SK-N-SH (cell line): ENCODE measurements at regions not wholly inside any gene's neighbourhood (a gene's known extent, or its start where the extent isn't known, plus 50 kb on each side); places are given as distances from the start of the nearest gene placed in this dataset.

Experiments
- CTCF ChIA-PET: fragments of 300-600, 350-600 bp; formaldehyde crosslinking; extraction: SDS; loops from one replicate; lab custom pipeline; 2021; lab: Yijun Ruan, JAX
- POLR2A ChIA-PET: fragments of 350-600 bp; sonication (Branson Sonifier 250); formaldehyde crosslinking; extraction: SDS; loops from one replicate; lab custom pipeline; 2020; ENCODE audit warnings: antibody characterized with exemption, inconsistent platforms; lab: Yijun Ruan, JAX
- DNase-seq: peaks from one replicate; pipeline ENCODE4 v3.0.0; 2012
- H2AFZ ChIP-seq: fragments of 200-600 bp; sonication (generic); 2 replicates; pipeline ENCODE4 v1.8.1; 2016; ENCODE audit warnings: antibody characterized with exemption, mild to moderate bottlenecking, low read depth
- H3F3A ChIP-seq: fragments of 200-600 bp; sonication (generic); replicated peaks from 2 replicates; pipeline ENCODE3; 2016; ENCODE audit warnings: antibody characterized with exemption, mild to moderate bottlenecking; ENCODE audit not compliant: insufficient read depth
- H3K27ac ChIP-seq, 2 experiments: fragments of 200-500 bp in 1 of 2; fragments of 200-600 bp in 1 of 2; sonication (Bioruptor generic) in 1 of 2; sonication (generic), shearing (Covaris generic) in 1 of 2; 2 replicates each; pipeline versions ENCODE4 v1.5.1 to v1.6.1; 2014 to 2016; ENCODE audit warnings: low read depth in 2 of 2, inconsistent platforms in 1 of 2, low read length in 1 of 2, mild to moderate bottlenecking in 1 of 2, mixed read lengths in 1 of 2
- H3K27me3 ChIP-seq: fragments of 200-600 bp; sonication (generic), shearing (Covaris generic); 2 replicates; pipeline ENCODE4 v1.6.1; 2016; ENCODE audit warnings: mixed run types; ENCODE audit not compliant: insufficient read depth
- H3K36me3 ChIP-seq, 2 experiments: fragments of 200-500 bp in 1 of 2; fragments of 200-600 bp in 1 of 2; sonication (Bioruptor generic) in 1 of 2; sonication (generic) in 1 of 2; replicated peaks in 1 of 2; 2 replicates each; pipeline versions ENCODE3 to v1.5.1; 2014 to 2016; ENCODE audit warnings: low read length in 1 of 2, mild to moderate bottlenecking in 1 of 2; ENCODE audit not compliant: insufficient read depth in 2 of 2, control insufficient read depth in 1 of 2
- H3K4me1 ChIP-seq, 2 experiments: fragments of 200-500 bp in 1 of 2; fragments of 200-600 bp in 1 of 2; sonication (Bioruptor generic) in 1 of 2; sonication (generic), shearing (Covaris generic) in 1 of 2; 2 replicates each; pipeline versions ENCODE4 v1.5.1 to v1.6.1; 2014 to 2016; ENCODE audit warnings: low read depth in 1 of 2, low read length in 1 of 2, mixed run types in 1 of 2; ENCODE audit not compliant: insufficient read depth in 2 of 2, control insufficient read depth in 1 of 2
- H3K4me2 ChIP-seq: fragments of 200-600 bp; sonication (generic), shearing (Covaris generic); 2 replicates; pipeline ENCODE4 v1.6.1; 2017; ENCODE audit warnings: mixed run types
- H3K4me3 ChIP-seq, 2 experiments: fragments of 200-500 bp in 1 of 2; fragments of 200-600 bp in 1 of 2; sonication (Bioruptor generic) in 1 of 2; sonication (generic), shearing (Covaris generic) in 1 of 2; 2 replicates each; pipeline versions ENCODE4 v1.5.1 to v1.8.1; 2014 to 2016; ENCODE audit warnings: low read depth in 2 of 2, inconsistent platforms in 1 of 2, low read length in 1 of 2, mild to moderate bottlenecking in 1 of 2, mixed read lengths in 1 of 2, moderate library complexity in 1 of 2
- H3K79me2 ChIP-seq: fragments of 200-600 bp; sonication (generic); 2 replicates; pipeline ENCODE4 v1.8.1; 2017; ENCODE audit warnings: mild to moderate bottlenecking; ENCODE audit not compliant: insufficient read depth
- H3K9ac ChIP-seq: fragments of 200-600 bp; sonication (generic); 2 replicates; pipeline ENCODE4 v1.6.1; 2017; ENCODE audit warnings: mixed run types
- H3K9me2 ChIP-seq: fragments of 200-600 bp; sonication (generic); 2 replicates; pipeline ENCODE4 v1.6.1; 2017; ENCODE audit warnings: mixed run types
- H3K9me3 ChIP-seq: fragments of 200-600 bp; sonication (generic); 2 replicates; pipeline ENCODE4 v1.6.1; 2017; ENCODE audit warnings: mixed run types, mild to moderate bottlenecking, moderate library complexity
- H4K20me1 ChIP-seq: fragments of 200-600 bp; sonication (generic); 2 replicates; pipeline ENCODE4 v1.6.1; 2017; ENCODE audit warnings: mild to moderate bottlenecking, mixed run types; ENCODE audit not compliant: insufficient read depth
- ELF1 ChIP-seq: IDR thresholded peaks from 2 replicates; pipeline ENCODE4 v1.4.0; 2012
- EP300 ChIP-seq, 2 experiments: IDR thresholded peaks; 2 replicates each; pipeline versions ENCODE4 v1.4.0 to v1.6.1; 2012; ENCODE audit warnings: borderline replicate concordance in 1 of 2, low read depth in 1 of 2, low read length in 1 of 2
- EZH2phosphoT487 ChIP-seq: fragments of 200-600 bp; sonication (generic); IDR thresholded peaks from 2 replicates; pipeline ENCODE4 v1.6.1; 2017; ENCODE audit warnings: low read depth, mixed run types, mild to moderate bottlenecking, antibody characterized with exemption, moderate library complexity, borderline replicate concordance
- FOSL2 ChIP-seq: IDR thresholded peaks from 2 replicates; pipeline ENCODE4 v1.4.0; 2012; ENCODE audit warnings: low read depth, mild to moderate bottlenecking, moderate library complexity, borderline replicate concordance
- FOXM1 ChIP-seq: IDR thresholded peaks from 2 replicates; pipeline ENCODE4 v1.4.0; 2012; ENCODE audit warnings: low read depth, mild to moderate bottlenecking
- GABPA ChIP-seq: IDR thresholded peaks from 2 replicates; pipeline ENCODE4 v1.4.0; 2012; ENCODE audit warnings: low read depth, mild to moderate bottlenecking
- GATA2 ChIP-seq: sonication (generic); formaldehyde crosslinking; IDR thresholded peaks from 2 replicates; pipeline ENCODE4 v1.5.0; 2020; ENCODE audit warnings: mild to moderate bottlenecking, missing genetic modification reagents
- JUND ChIP-seq: IDR thresholded peaks from 2 replicates; pipeline ENCODE4 v1.4.0; 2012
- MEF2A ChIP-seq: IDR thresholded peaks from 2 replicates; pipeline ENCODE4 v1.4.0; 2012; ENCODE audit warnings: low read depth, borderline replicate concordance
- MXI1 ChIP-seq: IDR thresholded peaks from 2 replicates; pipeline ENCODE4 v1.6.1; 2012; ENCODE audit warnings: mild to moderate bottlenecking, low read depth, low read length, improper control_type of control experiment
- NFIC ChIP-seq: IDR thresholded peaks from 2 replicates; pipeline ENCODE4 v1.4.0; 2012; ENCODE audit warnings: borderline replicate concordance
- POLR2AphosphoS5 ChIP-seq: IDR thresholded peaks from 2 replicates; pipeline ENCODE4 v1.6.1; 2012; ENCODE audit warnings: low read depth, low read length
- RXRA ChIP-seq: IDR thresholded peaks from 2 replicates; pipeline ENCODE4 v1.4.0; 2012; ENCODE audit warnings: low read depth, mild to moderate bottlenecking, borderline replicate concordance
- SMC3 ChIP-seq: IDR thresholded peaks from 2 replicates; pipeline ENCODE4 v1.6.1; 2012; ENCODE audit warnings: low read depth, low read length, improper control_type of control experiment
- TCF12 ChIP-seq: IDR thresholded peaks from 2 replicates; pipeline ENCODE4 v1.4.0; 2012
- TEAD4 ChIP-seq: IDR thresholded peaks from 2 replicates; pipeline ENCODE4 v1.4.0; 2012; ENCODE audit warnings: mild to moderate bottlenecking, borderline replicate concordance; ENCODE audit not compliant: insufficient read depth
- WGBS: methylation state at CpG from one replicate; pipeline ENCODE4 v1.1.6; 2017; ENCODE audit warnings: low lambda C conversion rate; 5-methylcytosine and 5-hydroxymethylcytosine counted together
- TF ChIP-seq, protein P1 (sequence below): fragments of 150-350 bp; IDR thresholded peaks from 2 replicates; pipeline ENCODE4 v1.6.1; 2017; ENCODE audit warnings: antibody characterized with exemption, low read length, low read depth, borderline replicate concordance
- TF ChIP-seq, protein P2 (sequence below): IDR thresholded peaks from 2 replicates; pipeline ENCODE4; 2012
- TF ChIP-seq, protein P3 (sequence below): fragments of 200-600 bp; sonication (generic); IDR thresholded peaks from 2 replicates; pipeline ENCODE4 v1.6.1; 2017; ENCODE audit warnings: antibody characterized with exemption, mild to moderate bottlenecking, moderate library complexity
- TF ChIP-seq, protein P4 (sequence below): IDR thresholded peaks from 2 replicates; pipeline ENCODE4 v1.4.0; 2012; ENCODE audit warnings: low read depth, borderline replicate concordance
- TF ChIP-seq, protein P5 (sequence below): IDR thresholded peaks from 2 replicates; pipeline ENCODE4 v1.4.0; 2012; ENCODE audit warnings: low read depth

DNA sequence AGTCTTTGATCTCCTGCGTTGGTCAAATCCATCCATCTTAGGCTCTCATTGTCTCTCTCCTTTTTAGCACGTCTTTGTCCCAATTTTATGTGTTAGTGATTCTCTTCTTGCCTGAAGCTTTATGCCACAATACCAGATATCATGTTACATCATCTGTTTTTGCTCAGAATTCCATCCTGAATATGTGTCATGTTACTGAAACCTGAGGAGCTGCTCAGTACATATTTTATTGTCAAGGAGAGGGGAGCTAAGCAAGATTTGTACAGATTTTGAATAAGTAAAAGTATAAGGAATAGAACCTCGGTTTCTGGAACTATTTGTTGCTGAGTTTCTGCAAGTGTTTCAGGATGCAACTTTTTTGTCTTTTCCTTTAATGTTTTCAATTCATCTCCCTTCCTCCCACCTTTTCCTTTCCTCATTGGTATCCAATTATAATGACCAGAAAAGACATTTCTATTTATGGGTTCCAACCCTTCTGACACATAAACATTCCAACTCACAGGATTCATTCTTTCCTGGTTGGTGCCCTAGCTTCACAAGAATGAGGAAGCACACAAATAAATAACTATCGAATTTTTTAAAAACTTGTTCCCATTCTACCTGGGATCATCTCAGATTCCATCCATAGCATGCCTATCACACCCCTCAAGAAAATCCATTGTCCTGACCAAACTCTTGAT is 291.8 kb downstream of the CRPPA start:
- POLR2A ChIA-PET: no interaction called here
- no peak for DNase-seq
- Histone ChIP-seq H3K9ac (peak overlapping the region; percentile 19; the same call in 1 of the 2 replicates), H3K27me3 (no peaks in the 10 kb centered on the region), H3K9me3 (no peaks in the 10 kb centered on the region), H3K4me1 (peaks cover 2 to 8% of the 10 kb centered on the region in 2 experiments; a peak in 3 of 4 replicates), H3K36me3 (no peaks in the 10 kb centered on the region), H4K20me1 (no peaks in the 10 kb centered on the region), H2AFZ (peak overlapping the region; percentile 63; the same call in 1 of the 2 replicates), H3K9me2 (no peaks in the 10 kb centered on the region), H3K79me2 (no peaks in the 10 kb centered on the region), H3K27ac (peak overlapping the region; percentile 65 to 87), H3K4me2 (peak overlapping the region; percentile 35), H3F3A (peaks cover 18% of the 10 kb centered on the region), H3K4me3 (peak overlapping the region; percentile 7 to 21; a peak in 3 of 4 replicates)
- 3% methylated on average over 4 of the region's 4 CpGs for WGBS
- TF ChIP-seq MXI1 (no peak), JUND (peak; percentile 42; the same call in 1 of the 2 replicates), GATA2 (no peak), FOXM1 (no peak), GABPA (no peak), TCF12 (peak; percentile 98), ELF1 (peak; percentile 86), FOSL2 (peak; percentile 64), MEF2A (peak; percentile 91), POLR2AphosphoS5 (peak; percentile 77), TEAD4 (peak; percentile 74), SMC3 (no peak), NFIC (peak; percentile 42; the same call in 1 of the 2 replicates), EP300 (IDR thresholded peaks at IDR 0.05; ENCODE audit: borderline replicate concordance in 1 of 2, low read depth in 1 of 2, low read length in 1 of 2) (peak; percentile 42 to 83; a peak in 3 of 4 replicates), RXRA (peak; percentile 32; the same call in 1 of the 2 replicates), EZH2phosphoT487 (no peak)
- TF ChIP-seq, protein P1, sequence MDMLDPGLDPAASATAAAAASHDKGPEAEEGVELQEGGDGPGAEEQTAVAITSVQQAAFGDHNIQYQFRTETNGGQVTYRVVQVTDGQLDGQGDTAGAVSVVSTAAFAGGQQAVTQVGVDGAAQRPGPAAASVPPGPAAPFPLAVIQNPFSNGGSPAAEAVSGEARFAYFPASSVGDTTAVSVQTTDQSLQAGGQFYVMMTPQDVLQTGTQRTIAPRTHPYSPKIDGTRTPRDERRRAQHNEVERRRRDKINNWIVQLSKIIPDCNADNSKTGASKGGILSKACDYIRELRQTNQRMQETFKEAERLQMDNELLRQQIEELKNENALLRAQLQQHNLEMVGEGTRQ: no peak
- TF ChIP-seq, protein P2, sequence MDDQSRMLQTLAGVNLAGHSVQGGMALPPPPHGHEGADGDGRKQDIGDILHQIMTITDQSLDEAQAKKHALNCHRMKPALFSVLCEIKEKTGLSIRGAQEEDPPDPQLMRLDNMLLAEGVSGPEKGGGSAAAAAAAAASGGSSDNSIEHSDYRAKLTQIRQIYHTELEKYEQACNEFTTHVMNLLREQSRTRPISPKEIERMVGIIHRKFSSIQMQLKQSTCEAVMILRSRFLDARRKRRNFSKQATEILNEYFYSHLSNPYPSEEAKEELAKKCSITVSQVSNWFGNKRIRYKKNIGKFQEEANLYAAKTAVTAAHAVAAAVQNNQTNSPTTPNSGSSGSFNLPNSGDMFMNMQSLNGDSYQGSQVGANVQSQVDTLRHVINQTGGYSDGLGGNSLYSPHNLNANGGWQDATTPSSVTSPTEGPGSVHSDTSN: peak; percentile 87
- TF ChIP-seq, protein P3, sequence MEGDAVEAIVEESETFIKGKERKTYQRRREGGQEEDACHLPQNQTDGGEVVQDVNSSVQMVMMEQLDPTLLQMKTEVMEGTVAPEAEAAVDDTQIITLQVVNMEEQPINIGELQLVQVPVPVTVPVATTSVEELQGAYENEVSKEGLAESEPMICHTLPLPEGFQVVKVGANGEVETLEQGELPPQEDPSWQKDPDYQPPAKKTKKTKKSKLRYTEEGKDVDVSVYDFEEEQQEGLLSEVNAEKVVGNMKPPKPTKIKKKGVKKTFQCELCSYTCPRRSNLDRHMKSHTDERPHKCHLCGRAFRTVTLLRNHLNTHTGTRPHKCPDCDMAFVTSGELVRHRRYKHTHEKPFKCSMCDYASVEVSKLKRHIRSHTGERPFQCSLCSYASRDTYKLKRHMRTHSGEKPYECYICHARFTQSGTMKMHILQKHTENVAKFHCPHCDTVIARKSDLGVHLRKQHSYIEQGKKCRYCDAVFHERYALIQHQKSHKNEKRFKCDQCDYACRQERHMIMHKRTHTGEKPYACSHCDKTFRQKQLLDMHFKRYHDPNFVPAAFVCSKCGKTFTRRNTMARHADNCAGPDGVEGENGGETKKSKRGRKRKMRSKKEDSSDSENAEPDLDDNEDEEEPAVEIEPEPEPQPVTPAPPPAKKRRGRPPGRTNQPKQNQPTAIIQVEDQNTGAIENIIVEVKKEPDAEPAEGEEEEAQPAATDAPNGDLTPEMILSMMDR: no peak
- TF ChIP-seq, protein P4, sequence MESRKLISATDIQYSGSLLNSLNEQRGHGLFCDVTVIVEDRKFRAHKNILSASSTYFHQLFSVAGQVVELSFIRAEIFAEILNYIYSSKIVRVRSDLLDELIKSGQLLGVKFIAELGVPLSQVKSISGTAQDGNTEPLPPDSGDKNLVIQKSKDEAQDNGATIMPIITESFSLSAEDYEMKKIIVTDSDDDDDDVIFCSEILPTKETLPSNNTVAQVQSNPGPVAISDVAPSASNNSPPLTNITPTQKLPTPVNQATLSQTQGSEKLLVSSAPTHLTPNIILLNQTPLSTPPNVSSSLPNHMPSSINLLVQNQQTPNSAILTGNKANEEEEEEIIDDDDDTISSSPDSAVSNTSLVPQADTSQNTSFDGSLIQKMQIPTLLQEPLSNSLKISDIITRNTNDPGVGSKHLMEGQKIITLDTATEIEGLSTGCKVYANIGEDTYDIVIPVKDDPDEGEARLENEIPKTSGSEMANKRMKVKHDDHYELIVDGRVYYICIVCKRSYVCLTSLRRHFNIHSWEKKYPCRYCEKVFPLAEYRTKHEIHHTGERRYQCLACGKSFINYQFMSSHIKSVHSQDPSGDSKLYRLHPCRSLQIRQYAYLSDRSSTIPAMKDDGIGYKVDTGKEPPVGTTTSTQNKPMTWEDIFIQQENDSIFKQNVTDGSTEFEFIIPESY: peak; percentile 40; the same call in 1 of the 2 replicates
- TF ChIP-seq, protein P5, sequence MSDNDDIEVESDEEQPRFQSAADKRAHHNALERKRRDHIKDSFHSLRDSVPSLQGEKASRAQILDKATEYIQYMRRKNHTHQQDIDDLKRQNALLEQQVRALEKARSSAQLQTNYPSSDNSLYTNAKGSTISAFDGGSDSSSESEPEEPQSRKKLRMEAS: peak; percentile 10; the same call in 1 of the 2 replicates
- CTCF ChIA-PET: interaction anchor here (1.4 kb wide), 1 partner anchor 14 kb away, joined by 4 read pairs; no protein-coding TSS in a partner anchor
